GM12872 (cell line): ENCODE measurements at regions not wholly inside any gene's neighbourhood (a gene's known extent, or its start where the extent isn't known, plus 50 kb on each side); places are given as distances from the start of the nearest gene placed in this dataset.

Source experiments
- CTCF ChIP-seq: IDR thresholded peaks from 3 replicates; pipeline ENCODE4 v1.5.1; 2011; ENCODE audit warnings: low read depth, mild to moderate bottlenecking, low read length, moderate library complexity; ENCODE audit not compliant: insufficient read depth

GRCh38 chr5:39933061-39933460 lies 508.3 kb upstream of the DAB2 start:
- TF ChIP-seq CTCF = no peak

- TF ChIP-seq CTCF = no peak
These were observed 503.9 kb upstream of the DAB2 start for GRCh38 chr5:39928709-39929108.

- no peak for TF ChIP-seq CTCF
These were observed 495.1 kb upstream of the DAB2 start for GRCh38 chr5:39919876-39920275.

GRCh38 chr5:39912906-39913305 lies 488.1 kb upstream of the DAB2 start:
- no peak for TF ChIP-seq CTCF

GRCh38 chr5:39906146-39906545 lies 481.4 kb upstream of the DAB2 start:
- TF ChIP-seq CTCF = no peak

GRCh38 chr5:39905356-39905755 lies 480.6 kb upstream of the DAB2 start:
- no peak for TF ChIP-seq CTCF

- no peak for TF ChIP-seq CTCF
These were observed 477.8 kb upstream of the DAB2 start for GRCh38 chr5:39902626-39903025.

GRCh38 chr5:39898731-39899130 lies 474.0 kb upstream of the DAB2 start:
- no peak for TF ChIP-seq CTCF
